ENCODE measurements at regions not wholly inside any gene's neighbourhood (a gene's known extent, or its start where the extent isn't known, plus 50 kb on each side); places are given as distances from the start of the nearest gene placed in this dataset.

GRCh38 chr3:197393711-197394110 is 95.3 kb upstream of the DLG1 start:
- H3K4me3 Mint-ChIP-seq = no peak overlapping the region
- no peaks in the 10 kb centered on the region for H3K27me3 Mint-ChIP-seq (ENCODE audit: low read depth)
- ChIA-PET CTCF (interaction anchor here (1.1 kb wide), 1 partner anchor 109 kb away, joined by 4 read pairs; no protein-coding TSS in a partner anchor), POLR2A (no interaction called here)
- no peak for ATAC-seq
- TF ChIP-seq NFYB (CRISPR knock-in tag; conservative IDR thresholded peaks at IDR 0.05; ENCODE audit: low read depth) (no peak), E2F5 (CRISPR knock-in tag; IDR thresholded peaks at IDR 0.05) (no peak), ATF1 (CRISPR knock-in tag; IDR thresholded peaks at IDR 0.05) (no peak), ATF2 (CRISPR knock-in tag; IDR thresholded peaks at IDR 0.05; ENCODE audit: borderline replicate concordance, low read depth) (no peak), CREM (CRISPR knock-in tag; IDR thresholded peaks at IDR 0.05) (no peak), MXD4 (CRISPR knock-in tag; IDR thresholded peaks at IDR 0.05; ENCODE audit: borderline replicate concordance) (no peak), ARID4B (CRISPR knock-in tag; IDR thresholded peaks at IDR 0.05; ENCODE audit: borderline replicate concordance) (no peak), ZNF219 (CRISPR knock-in tag; IDR thresholded peaks at IDR 0.05; ENCODE audit: borderline replicate concordance) (no peak), ZNF416 (CRISPR knock-in tag; IDR thresholded peaks at IDR 0.05) (no peak)
- no peaks in the 10 kb centered on the region for H3K9me3 Mint-ChIP-seq
- no peak overlapping the region for H3K27ac Mint-ChIP-seq
- DNase-seq (ENCODE audit: low spot score) = no peak
- no peaks in the 10 kb centered on the region for H3K36me3 Mint-ChIP-seq
- peaks cover 9% of the 10 kb centered on the region for H3K4me1 Mint-ChIP-seq

- no peaks in the 10 kb centered on the region for H3K27me3 Mint-ChIP-seq (ENCODE audit: low read depth)
- no peak overlapping the region for H3K27ac Mint-ChIP-seq
- no peaks in the 10 kb centered on the region for H3K9me3 Mint-ChIP-seq
- no peak overlapping the region for H3K4me3 Mint-ChIP-seq
- no peak for ATAC-seq
- TF ChIP-seq ZSCAN18 (CRISPR knock-in tag; IDR thresholded peaks at IDR 0.05) = no peak
- no peak for TF ChIP-seq USF2 (CRISPR knock-in tag; IDR thresholded peaks at IDR 0.05)
- TF ChIP-seq JAZF1 (CRISPR knock-in tag; IDR thresholded peaks at IDR 0.05) = no peak
- no peak for TF ChIP-seq GABPB1 (CRISPR knock-in tag; IDR thresholded peaks at IDR 0.05)
- no peak for TF ChIP-seq E2F5 (CRISPR knock-in tag; IDR thresholded peaks at IDR 0.05)
- TF ChIP-seq NR2C2 (CRISPR knock-in tag; IDR thresholded peaks at IDR 0.05) = no peak
- TF ChIP-seq SP1 (CRISPR knock-in tag; conservative IDR thresholded peaks at IDR 0.05) = no peak
- TF ChIP-seq ZNF263 (CRISPR knock-in tag; IDR thresholded peaks at IDR 0.05; ENCODE audit: low read depth) = no peak
- no peak for TF ChIP-seq E2F4 (CRISPR knock-in tag; IDR thresholded peaks at IDR 0.05; ENCODE audit: borderline replicate concordance, low read depth)
- TF ChIP-seq AFF4 (CRISPR knock-in tag; IDR thresholded peaks at IDR 0.05; ENCODE audit: borderline replicate concordance) = no peak
- TF ChIP-seq ZNF138 (CRISPR knock-in tag; conservative IDR thresholded peaks at IDR 0.05) = no peak
- no peak for TF ChIP-seq TP53 (CRISPR knock-in tag; IDR thresholded peaks at IDR 0.05)
- H3K36me3 Mint-ChIP-seq = no peaks in the 10 kb centered on the region
- peaks cover 5% of the 10 kb centered on the region for H3K4me1 Mint-ChIP-seq
- ChIA-PET CTCF (no interaction called here), POLR2A (no interaction called here)
- no peak for DNase-seq (ENCODE audit: low spot score)
Observed at GRCh38 chr3:197392961-197393360, 94.5 kb upstream of the DLG1 start.
